ENCODE measurements at regions not wholly inside any gene's neighbourhood (a gene's known extent, or its start where the extent isn't known, plus 50 kb on each side); places are given as distances from the start of the nearest gene placed in this dataset.

DNA sequence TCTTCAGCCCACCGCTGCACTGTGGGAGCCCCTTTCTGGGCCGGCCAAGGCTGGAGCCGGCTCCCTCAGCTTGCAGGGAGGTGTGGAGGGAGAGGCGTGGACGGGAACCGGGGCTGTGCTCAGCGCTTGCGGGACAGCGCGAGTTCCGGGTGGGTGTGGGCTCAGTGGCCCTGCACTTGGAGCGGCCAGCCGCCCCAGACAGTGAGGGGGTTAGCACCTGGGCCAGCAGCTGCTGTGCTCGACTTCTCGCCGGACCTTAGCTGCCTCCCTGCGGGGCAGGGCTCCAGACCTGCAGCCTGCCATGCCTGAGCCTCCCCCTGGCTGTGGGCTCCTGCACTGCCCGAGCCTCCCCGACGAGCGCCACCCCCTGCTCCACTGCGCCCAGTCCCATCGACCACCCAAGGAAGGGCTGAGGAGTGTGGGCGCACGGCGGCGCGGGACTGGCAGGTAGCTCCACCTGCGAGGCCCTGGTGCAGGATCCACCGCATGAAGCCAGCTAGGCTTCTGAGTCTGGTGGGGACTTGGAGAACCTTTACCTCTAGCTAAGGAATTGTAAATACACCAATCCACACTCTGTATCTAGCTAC is 92.9 kb upstream of the MAST4 start:
- DNase-seq = no peak

DNA sequence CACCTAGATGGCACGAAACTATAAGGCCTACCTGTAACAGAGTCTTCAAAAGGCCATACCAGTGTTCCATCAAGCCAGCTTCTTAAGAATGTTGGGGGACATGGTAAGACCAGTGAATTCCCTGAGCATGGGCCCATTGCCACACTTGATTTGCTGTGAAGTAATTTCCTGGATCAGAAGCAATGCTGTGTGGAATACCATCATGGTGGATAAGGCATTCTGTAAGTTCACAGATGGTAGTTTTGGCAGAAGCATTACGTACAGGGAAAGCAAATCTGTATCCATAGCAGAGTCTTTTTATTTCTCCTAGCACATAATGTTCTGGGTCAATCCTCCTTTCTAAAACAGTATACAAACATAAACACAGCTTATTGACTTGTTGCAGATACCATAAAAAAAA is 89.1 kb upstream of the MAST4 start:
- no peak for DNase-seq

DNA sequence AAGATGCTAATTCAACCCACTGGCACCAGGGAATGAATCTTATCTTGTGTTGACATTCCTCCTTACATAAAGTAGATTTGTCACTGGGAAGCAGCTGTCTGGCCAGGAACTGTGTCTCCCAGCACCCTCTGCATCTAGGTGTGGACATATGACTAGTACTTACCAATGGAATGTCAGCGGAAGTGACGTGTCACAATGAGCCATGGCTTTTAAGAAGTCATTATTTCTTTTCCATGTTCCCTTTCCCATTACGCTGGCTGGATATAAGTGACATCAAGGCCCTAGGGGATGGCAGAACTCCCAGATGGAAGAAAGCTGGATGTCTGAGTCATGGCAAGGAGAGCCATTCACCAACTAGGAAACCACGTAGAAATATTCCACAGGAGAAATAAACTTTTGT is 84.7 kb upstream of the MAST4 start:
- no peak for DNase-seq

DNA sequence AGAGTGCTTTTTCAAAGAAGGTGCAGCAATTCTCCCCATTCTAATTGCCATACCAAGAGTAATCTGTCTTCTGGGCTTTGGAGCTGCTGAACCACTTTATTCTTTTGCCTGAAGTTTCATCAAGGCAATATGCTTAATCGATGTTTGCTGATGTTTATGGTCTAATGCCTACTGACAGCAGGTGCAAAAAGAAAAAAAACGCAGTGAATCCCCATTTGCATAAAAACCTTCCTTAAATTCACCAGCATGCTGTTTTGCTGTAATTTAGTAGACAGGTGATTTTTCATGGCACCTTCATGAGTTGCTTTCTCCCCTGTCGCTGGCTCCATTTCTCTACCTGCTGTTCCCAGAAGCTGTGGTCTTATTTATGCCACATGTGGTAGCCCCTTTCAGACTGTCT is 83.1 kb upstream of the MAST4 start:
- DNase-seq = no peak

DNA sequence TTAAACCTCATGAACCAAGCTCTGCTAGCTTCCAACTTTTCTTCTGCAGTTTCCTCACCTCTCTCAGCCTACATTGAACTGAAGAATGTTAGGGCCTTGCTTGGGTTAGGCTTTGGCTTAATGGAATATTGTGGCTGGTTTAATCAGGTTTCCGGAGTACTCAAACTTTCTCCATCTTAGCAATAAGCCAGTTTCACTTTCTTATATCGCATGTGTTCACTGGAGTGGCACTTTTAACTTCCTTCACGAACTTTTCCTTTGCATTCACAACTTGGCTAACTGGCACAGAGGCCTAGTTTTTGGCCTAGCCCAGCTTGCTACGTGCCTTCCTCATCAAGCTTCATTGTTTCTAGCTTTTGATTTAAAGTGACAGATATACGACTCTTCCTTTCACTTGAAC is 81.0 kb upstream of the MAST4 start:
- DNase-seq = no peak

DNA sequence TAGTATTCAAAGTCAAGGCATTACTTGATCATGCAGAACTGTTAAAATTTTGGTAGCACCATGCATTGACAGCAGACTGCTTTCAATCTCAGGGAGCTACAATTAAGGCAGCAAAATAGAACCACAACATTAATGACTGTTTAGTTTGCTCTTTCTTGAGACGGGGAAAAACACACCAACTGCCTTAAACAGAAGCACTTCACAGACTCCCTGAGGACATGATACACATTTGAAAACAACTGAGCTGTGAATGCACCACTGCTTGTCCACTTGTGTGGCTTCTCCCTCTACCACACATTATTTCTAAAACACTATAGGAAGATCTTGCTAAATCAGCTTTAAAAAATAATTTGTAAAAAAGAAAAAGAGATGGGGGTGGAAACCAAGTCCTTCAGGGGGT is 79.6 kb upstream of the MAST4 start:
- no peak for DNase-seq

DNA sequence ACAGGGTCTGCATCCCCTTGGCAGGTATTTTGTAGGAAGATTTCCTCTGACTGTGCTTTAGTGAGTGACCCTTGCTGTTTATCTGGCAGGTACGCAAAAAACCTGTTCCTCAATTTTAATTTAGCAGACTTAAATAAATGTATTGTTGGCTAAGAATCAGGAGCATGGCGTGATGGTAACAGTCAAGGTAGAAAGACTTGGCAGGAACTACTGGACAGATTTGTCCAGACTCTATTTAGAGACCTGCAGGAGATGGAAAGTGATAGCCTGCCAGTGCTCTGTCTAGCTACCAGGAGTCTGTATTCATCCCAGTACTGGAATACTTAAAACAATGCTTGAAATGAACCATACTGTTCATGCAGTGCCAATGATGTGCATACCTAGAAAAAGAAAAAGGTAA is 78.8 kb upstream of the MAST4 start:
- DNase-seq = no peak

DNA sequence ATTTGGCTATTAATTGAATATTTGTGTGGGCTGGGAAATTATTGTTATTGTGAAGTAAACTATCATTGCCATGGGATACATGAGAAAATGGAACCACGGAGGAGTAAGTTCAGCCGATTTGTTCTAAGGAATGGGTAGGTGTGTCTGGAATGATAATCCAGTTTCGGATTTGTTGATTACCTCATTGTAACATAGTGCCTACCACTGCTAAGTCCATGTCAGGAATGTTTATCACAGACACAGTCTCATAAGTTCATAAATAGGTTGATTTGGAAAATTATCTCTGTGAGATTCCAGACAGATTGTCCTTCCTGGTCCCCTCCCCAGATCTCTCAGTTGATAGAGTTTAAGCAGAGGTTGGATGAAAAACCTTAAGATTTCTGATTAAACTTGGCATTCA is 78.1 kb upstream of the MAST4 start:
- no peak for DNase-seq

DNA sequence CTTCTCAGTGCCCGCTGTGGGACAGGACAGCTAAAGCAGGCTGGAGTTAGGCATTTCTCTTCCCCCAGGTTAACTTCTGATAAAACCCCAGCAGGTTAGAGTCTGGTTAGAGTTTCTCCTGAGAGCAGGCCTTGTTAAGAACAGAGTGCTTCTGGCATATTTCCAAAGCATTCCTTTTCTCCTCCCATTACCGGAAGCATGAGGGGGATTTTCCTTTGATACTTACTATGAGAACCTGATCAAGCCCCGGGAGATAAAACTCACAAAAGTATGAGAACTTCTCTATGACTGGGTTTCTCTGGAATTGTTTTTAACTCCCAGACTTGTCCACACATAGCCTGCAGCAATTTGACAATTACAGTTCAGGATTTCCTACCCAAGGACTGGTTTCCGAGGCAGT is 77.4 kb upstream of the MAST4 start:
- DNase-seq = no peak

DNA sequence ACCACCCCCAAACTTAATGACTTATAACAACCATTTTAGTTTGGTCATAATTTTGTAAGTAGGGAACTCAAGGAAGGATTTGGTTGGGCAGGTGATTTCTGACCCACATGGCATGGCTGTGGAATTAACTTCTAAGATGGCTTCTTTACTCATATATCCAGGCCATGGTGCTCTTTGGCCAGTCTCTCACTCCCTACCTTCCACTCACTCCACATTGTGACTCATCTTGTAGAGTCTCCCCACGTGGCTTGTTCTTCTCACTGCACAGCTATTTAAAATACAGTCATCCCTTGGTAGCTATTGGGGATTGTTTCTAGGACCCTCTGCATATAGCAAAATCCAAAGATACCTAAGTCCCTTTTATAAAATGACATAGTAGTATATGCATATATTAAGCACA is 76.6 kb upstream of the MAST4 start:
- no peak for DNase-seq

DNA sequence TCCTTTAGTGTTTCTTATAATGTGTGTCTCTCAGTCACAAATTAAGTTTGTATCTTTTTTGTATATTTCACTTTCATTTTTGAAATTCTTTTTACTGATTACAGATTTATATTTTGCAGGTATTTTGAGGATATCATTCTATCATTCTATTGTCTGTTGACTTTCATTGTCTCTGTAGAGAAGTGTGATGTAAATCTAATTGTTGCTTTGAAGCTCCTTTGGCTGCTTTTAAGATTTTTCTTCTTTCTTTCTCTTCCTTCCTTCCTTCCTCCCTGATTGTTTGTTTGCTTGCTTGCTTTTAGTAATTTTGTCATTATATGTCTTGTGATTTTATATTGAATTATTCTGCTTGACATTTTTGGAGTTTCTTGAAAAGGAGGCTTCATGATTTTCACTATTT is 75.3 kb upstream of the MAST4 start:
- no peak for DNase-seq

DNA sequence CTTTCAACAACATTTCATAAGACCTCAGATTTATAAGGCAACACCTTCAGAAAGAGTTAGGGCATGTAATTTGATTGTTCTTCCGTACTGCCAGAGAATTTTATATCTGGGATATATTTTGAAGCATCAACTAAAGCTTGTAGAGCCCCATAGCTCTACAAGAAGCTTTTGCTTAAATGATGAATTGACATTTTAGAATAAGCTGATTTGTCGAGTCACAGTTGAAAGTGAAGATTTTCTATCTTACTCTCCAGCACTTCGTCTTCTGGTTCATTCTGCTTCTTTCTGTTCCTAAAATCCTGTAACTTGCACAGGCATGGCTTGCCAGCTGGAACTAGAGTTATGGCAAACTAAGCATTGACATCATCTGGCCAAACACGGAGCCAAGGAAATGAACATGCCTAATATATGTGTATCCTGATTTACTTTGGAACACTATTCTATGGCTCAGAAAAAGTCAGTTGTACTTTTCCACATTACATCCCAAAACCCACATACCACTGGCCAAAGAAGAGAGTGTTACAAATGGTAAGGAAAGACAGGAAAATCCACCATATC is 68.6 kb upstream of the MAST4 start:
- DNase-seq = peak; percentile 90

DNA sequence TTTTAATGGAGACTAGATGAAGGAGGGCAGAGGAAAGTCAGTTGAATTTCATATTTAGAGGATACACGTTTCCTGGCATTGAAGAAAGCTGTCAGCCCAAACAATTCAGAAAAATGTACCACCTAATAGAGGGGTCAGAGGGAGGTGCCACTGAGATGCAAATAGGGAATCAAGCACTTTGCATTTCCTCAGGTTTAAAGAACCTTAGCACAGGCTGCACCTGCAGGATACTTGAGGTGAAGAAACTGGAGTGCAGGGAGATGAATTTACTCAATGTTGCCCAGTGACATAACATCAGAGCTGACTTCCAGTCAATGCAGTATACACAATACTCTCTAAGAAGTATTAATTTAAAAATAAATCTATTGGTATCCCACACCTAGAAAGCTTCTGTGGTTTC is 67.0 kb upstream of the MAST4 start:
- no peak for DNase-seq

DNA sequence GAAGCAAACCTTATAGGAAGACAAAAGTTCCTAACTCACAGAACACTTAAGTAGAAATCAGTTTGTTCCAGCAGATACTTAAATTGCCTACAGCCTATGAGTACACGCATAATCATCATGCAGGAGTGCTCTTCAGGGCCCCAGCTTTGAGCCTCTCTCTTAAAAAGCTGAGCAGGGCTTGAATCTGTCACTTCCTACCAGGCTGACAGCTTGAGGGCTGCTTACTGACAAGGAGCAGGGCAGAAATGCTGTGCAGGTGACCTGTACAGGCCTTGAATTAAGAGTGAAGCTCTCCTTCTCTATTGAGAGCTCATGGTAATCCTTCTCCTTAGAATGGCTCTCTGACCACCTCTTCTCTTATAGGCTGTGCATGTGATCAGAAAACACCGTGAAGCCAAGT is 66.5 kb upstream of the MAST4 start:
- DNase-seq = no peak

DNA sequence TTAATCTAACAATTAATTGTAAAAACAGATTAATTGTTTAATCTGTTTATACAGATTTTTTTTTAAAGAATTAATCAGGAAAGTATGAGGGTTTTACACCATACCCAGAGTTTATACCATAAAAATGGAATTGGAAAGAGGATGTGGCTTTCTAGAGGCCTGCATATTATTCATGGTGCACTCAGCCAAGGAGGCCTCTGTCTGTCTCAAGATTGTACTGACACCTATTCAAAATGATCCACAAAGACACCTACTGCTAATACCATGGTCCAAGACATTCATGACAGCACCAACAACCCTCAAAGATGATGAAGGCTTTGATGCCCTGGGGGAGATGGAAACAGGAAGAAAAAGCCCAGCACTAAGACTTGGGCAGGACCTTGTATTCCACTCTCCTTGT is 58.1 kb upstream of the MAST4 start:
- no peak for DNase-seq

DNA sequence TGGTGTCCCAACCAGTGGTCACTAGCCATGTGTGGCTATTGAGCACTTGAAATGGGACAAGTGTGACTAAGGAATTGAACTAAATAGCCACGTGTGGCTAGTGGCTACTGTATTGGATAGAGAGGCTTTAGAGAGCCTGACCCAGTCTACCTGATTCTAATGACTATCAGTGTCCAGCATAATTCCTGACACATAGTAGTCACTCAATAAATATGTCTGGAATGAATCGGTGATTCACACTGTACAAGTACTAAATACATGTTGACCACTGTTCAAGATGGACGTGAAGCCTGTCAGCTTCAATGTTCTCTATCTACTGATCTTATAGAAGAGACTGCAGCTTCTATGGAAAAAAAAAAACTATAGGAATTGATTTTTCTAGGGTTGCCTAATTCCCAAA is 57.7 kb upstream of the MAST4 start:
- no peak for DNase-seq

DNA sequence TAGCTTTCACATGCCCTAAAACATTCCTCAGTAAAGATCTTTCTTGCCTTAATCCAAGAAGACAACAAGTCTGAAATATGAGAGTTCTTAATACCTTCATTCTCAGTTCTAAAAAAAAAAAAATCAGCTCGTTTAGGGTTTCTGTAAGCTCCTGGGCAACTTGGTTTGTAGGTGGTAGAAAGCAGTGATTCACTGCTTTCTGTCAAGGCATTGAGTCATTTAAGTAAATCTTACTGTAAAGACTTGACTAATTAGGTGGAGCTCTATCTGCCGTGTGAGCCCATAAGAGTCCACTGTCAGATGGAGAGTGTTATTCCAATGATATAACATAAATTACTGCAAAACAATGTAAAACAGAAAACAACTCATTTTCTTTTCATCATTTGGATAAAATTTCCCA is 56.1 kb upstream of the MAST4 start:
- no peak for DNase-seq

DNA sequence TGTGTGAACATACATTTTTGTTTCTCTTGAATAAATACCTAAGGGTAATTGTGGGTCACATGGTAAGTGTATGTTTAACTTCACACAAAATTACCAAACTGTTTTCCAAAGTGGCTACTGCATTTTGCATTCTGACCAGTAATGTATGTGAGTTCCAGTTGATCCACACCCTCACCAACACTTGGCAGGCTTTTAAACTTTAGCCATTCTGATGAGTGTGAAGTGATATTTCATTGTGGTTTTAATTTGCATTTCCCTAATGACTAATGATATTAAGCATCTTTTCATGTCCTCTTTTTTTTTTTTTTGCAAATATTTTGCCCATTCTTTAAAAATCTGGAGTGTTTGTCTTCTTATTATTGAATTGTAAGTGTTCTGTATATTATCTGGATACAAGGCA is 53.5 kb upstream of the MAST4 start:
- DNase-seq = no peak

Measured in femur (tissue), 1 donor.